CD14-positive monocyte (primary cell): ENCODE measurements at regions not wholly inside any gene's neighbourhood (a gene's known extent, or its start where the extent isn't known, plus 50 kb on each side); places are given as distances from the start of the nearest gene placed in this dataset.

ENCODE experiments used
- DNase-seq, 3 donors: peaks; one replicate each; pipeline ENCODE4 v3.0.0-alpha.2; 2011 to 2022
- H2AFZ ChIP-seq: 2 replicates; pipeline ENCODE4 v1.6.0; 2012; ENCODE audit warnings: mild to moderate bottlenecking, low read depth, low read length, inconsistent platforms; ENCODE audit not compliant: insufficient read depth, poor library complexity, severe bottlenecking
- H3K27ac ChIP-seq, 2 donors: 1 replicate in 1 of 2; 2 replicates in 1 of 2; pipeline ENCODE4 v1.5.1; 2012 to 2013; ENCODE audit warnings: low read length in 2 of 2, control low read depth in 1 of 2, inconsistent platforms in 1 of 2, low read depth in 1 of 2, mild to moderate bottlenecking in 1 of 2
- H3K27me3 ChIP-seq, 2 donors: one replicate each; pipeline versions ENCODE4 v1.6.0 to v1.6.1; 2011 to 2013; ENCODE audit warnings: low read length in 2 of 2; ENCODE audit not compliant: control insufficient read depth in 2 of 2, insufficient read depth in 2 of 2
- H3K36me3 ChIP-seq, 2 donors: replicated peaks in 1 of 2; 1 replicate in 1 of 2; 2 replicates in 1 of 2; pipeline versions ENCODE4 v1.5.1 to v1.6.1; 2012 to 2013; ENCODE audit warnings: low read length in 2 of 2, control low read depth in 1 of 2, inconsistent platforms in 1 of 2, mild to moderate bottlenecking in 1 of 2; ENCODE audit not compliant: insufficient read depth in 2 of 2, control insufficient read depth in 1 of 2
- H3K4me1 ChIP-seq, 2 donors: 1 replicate in 1 of 2; 2 replicates in 1 of 2; pipeline versions ENCODE4 v1.5.1 to v1.6.1; 2012 to 2013; ENCODE audit warnings: low read length in 2 of 2, control low read depth in 1 of 2, inconsistent platforms in 1 of 2, mild to moderate bottlenecking in 1 of 2, moderate library complexity in 1 of 2; ENCODE audit not compliant: insufficient read depth in 2 of 2, control insufficient read depth in 1 of 2
- H3K4me2 ChIP-seq: replicated peaks from 2 replicates; pipeline ENCODE3; 2012; ENCODE audit warnings: low read length, moderate library complexity, mild to moderate bottlenecking; ENCODE audit not compliant: poor library complexity, severe bottlenecking; ENCODE audit errors: extremely low read depth
- H3K4me3 ChIP-seq, 3 experiments: fragments of 200-600 bp in 1 of 3; sonication (generic) in 1 of 3; replicated peaks in 1 of 3; 1 replicate in 2 of 3; 2 replicates in 1 of 3; pipeline ENCODE4 v1.5.1; 2011 to 2013; ENCODE audit warnings: low read length in 3 of 3, mild to moderate bottlenecking in 3 of 3, control low read depth in 2 of 3, low read depth in 2 of 3, inconsistent platforms in 1 of 3, moderate library complexity in 1 of 3
- H3K79me2 ChIP-seq: 2 replicates; pipeline ENCODE4 v1.6.0; 2012; ENCODE audit warnings: mild to moderate bottlenecking, control low read depth, inconsistent platforms, low read length, moderate library complexity; ENCODE audit not compliant: insufficient read depth
- H3K9ac ChIP-seq: 2 replicates; pipeline ENCODE4 v1.6.0; 2017; ENCODE audit warnings: low read length, mild to moderate bottlenecking; ENCODE audit not compliant: insufficient read depth, poor library complexity, severe bottlenecking
- H3K9me3 ChIP-seq, 2 donors: replicated peaks in 1 of 2; 1 replicate in 1 of 2; 2 replicates in 1 of 2; pipeline versions ENCODE4 v1.5.1 to v1.6.1; 2012 to 2013; ENCODE audit warnings: low read length in 2 of 2, control low read depth in 1 of 2; ENCODE audit not compliant: control insufficient read depth in 1 of 2, insufficient read depth in 1 of 2
- H4K20me1 ChIP-seq: 2 replicates; pipeline ENCODE4 v1.6.0; 2012; ENCODE audit warnings: mild to moderate bottlenecking, low read length, control low read depth, moderate library complexity; ENCODE audit not compliant: insufficient read depth
- H3K27ac Mint-ChIP-seq, 7 donors: one replicate each; pipeline ENCODE4 v1.8.0; 2020; ENCODE audit warnings: mild to moderate bottlenecking in 7 of 7, mixed read lengths in 7 of 7, moderate library complexity in 6 of 7, inconsistent platforms in 2 of 7
- H3K27me3 Mint-ChIP-seq, 3 donors: one replicate each; pipeline ENCODE4 v1.8.0; 2021 to 2022; ENCODE audit warnings: low read depth in 3 of 3, mild to moderate bottlenecking in 3 of 3, mixed read lengths in 3 of 3, moderate library complexity in 3 of 3, inconsistent platforms in 1 of 3
- H3K36me3 Mint-ChIP-seq, 2 donors: one replicate each; pipeline ENCODE4 v1.8.0; 2020; ENCODE audit warnings: mixed read lengths in 2 of 2, inconsistent platforms in 1 of 2, mild to moderate bottlenecking in 1 of 2
- H3K4me1 Mint-ChIP-seq: one replicate; pipeline ENCODE4 v1.8.0; 2020; ENCODE audit warnings: mild to moderate bottlenecking, mixed read lengths
- H3K4me3 Mint-ChIP-seq, 2 donors: one replicate each; pipeline ENCODE4 v1.8.0; 2020; ENCODE audit warnings: mild to moderate bottlenecking in 2 of 2, mixed read lengths in 2 of 2, moderate library complexity in 1 of 2
- H3K9me3 Mint-ChIP-seq, 7 donors: one replicate each; pipeline ENCODE4 v1.8.0; 2020 to 2022; ENCODE audit warnings: mixed read lengths in 7 of 7, mild to moderate bottlenecking in 6 of 7, moderate library complexity in 6 of 7, inconsistent platforms in 2 of 7
- WGBS: methylation state at CpG from one replicate; pipeline ENCODE4 v1.1.5; 2013; ENCODE audit warnings: missing lambda C conversion rate; ENCODE audit not compliant: insufficient coverage; 5-methylcytosine and 5-hydroxymethylcytosine counted together
- intact Hi-C, 2 donors: fragments of 100-400 bp; cut with micrococcal nuclease; formaldehyde crosslinking; loops; one replicate each; pipeline versions ENCODE4 v1.15.0 to v1.15.1; 2023
- TF ChIP-seq, protein P1 (sequence below): fragments of 200-600 bp; IDR thresholded peaks from one replicate; pipeline ENCODE4 v1.8.0; 2022; ENCODE audit warnings: antibody characterized with exemption, mild to moderate bottlenecking

DNA sequence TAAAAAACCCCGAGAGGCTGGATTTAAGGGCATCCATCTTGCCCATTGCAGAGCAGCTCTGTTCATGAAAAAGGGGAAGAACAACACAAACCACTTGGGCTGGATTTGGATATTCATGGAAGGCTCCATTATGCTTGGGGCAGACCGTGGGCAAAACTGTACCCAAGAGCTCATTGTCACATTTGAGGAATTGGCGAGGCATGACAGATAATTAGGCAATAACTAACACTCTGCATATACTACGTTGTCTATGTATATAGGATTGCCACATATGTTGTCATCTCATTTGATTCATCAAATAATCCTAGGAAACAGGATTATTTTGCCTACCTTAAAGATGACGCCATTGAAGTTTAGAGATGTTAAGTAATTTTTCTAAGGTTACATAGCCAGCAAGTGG is 255.4 kb downstream of the SMARCA2 start:
- Histone ChIP-seq H2AFZ (peak overlapping the region; percentile 14), H3K79me2 (no peaks in the 10 kb centered on the region), H3K27me3 (no peaks in the 10 kb centered on the region), H3K9me3 (no peaks in the 10 kb centered on the region), H3K27ac (peak overlapping the region; percentile 50 to 57), H3K36me3 (no peaks in the 10 kb centered on the region), H3K4me3 (no peak overlapping the region), H3K9ac (no peak overlapping the region), H3K4me2 (no peak overlapping the region), H4K20me1 (no peaks in the 10 kb centered on the region), H3K4me1 (peaks cover 19 to 20% of the 10 kb centered on the region in 2 donors)
- Mint-ChIP-seq H3K36me3 (no peaks in the 10 kb centered on the region), H3K27ac (peak overlapping the region in 6 of 7 donors; percentile 31 to 83 (median 66)), H3K27me3 (peaks cover 0 to 2% (median 2%) of the 10 kb centered on the region in 3 donors), H3K9me3 (peaks cover 0 to 2% (median 0%) of the 10 kb centered on the region in 7 donors), H3K4me1 (peaks cover 16% of the 10 kb centered on the region), H3K4me3 (peak overlapping the region in 1 of 2 donors; percentile 23)
- 75% methylated on average over 1 of the region's 5 CpGs for WGBS
- DNase-seq, result peak; percentile 53 to 81 (median 68)
- intact Hi-C loops, result no loop called here
- TF ChIP-seq, protein P1, sequence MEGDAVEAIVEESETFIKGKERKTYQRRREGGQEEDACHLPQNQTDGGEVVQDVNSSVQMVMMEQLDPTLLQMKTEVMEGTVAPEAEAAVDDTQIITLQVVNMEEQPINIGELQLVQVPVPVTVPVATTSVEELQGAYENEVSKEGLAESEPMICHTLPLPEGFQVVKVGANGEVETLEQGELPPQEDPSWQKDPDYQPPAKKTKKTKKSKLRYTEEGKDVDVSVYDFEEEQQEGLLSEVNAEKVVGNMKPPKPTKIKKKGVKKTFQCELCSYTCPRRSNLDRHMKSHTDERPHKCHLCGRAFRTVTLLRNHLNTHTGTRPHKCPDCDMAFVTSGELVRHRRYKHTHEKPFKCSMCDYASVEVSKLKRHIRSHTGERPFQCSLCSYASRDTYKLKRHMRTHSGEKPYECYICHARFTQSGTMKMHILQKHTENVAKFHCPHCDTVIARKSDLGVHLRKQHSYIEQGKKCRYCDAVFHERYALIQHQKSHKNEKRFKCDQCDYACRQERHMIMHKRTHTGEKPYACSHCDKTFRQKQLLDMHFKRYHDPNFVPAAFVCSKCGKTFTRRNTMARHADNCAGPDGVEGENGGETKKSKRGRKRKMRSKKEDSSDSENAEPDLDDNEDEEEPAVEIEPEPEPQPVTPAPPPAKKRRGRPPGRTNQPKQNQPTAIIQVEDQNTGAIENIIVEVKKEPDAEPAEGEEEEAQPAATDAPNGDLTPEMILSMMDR, result no peak

DNA sequence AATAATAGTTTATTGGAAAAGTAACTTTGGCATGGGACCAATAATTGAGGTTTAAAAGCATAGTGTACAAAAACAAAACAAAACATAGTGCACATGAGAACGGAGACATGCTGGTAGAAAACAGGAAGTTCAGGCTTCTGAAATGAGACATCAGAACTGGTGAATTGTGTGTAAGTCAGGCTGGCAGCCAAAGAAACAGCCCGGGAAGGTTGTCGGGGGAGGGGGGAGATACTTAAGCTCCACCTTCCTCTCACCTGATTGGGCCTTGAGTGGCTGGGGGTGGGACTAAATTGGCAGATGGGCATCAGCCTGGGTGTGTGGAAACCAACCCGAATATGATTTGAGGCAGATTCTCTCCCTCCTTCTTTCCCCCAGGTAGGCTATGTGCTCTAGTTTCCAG is 256.3 kb downstream of the SMARCA2 start:
- Mint-ChIP-seq H3K4me1 (peaks cover 16% of the 10 kb centered on the region), H3K4me3 (peak overlapping the region in 1 of 2 donors; percentile 62), H3K9me3 (peaks cover 0 to 2% (median 0%) of the 10 kb centered on the region in 7 donors), H3K36me3 (no peaks in the 10 kb centered on the region), H3K27me3 (peaks cover 0 to 4% (median 2%) of the 10 kb centered on the region in 3 donors), H3K27ac (peak overlapping the region; percentile 19 to 83 (median 63))
- H3K27me3 ChIP-seq, result no peaks in the 10 kb centered on the region
- no peaks in the 10 kb centered on the region for H4K20me1 ChIP-seq
- peak overlapping the region in 1 of 2 donors; percentile 57 for H3K27ac ChIP-seq
- H3K79me2 ChIP-seq, result no peaks in the 10 kb centered on the region
- peak overlapping the region; percentile 13 for H3K4me2 ChIP-seq
- TF ChIP-seq, protein P1, result no peak
- intact Hi-C loops, result no loop called here
- peak overlapping the region in 1 of 3 experiments; percentile 2 for H3K4me3 ChIP-seq
- H2AFZ ChIP-seq, result peak overlapping the region; percentile 14
- no peak overlapping the region for H3K9ac ChIP-seq
- no peaks in the 10 kb centered on the region for H3K36me3 ChIP-seq
- H3K9me3 ChIP-seq, result no peaks in the 10 kb centered on the region
- peak; percentile 78 to 88 (median 80) for DNase-seq
- peaks cover 19 to 20% of the 10 kb centered on the region in 2 donors for H3K4me1 ChIP-seq
- 40% methylated on average over 1 of the region's 4 CpGs for WGBS
